ENCODE measurements at regions not wholly inside any gene's neighbourhood (a gene's known extent, or its start where the extent isn't known, plus 50 kb on each side); places are given as distances from the start of the nearest gene placed in this dataset.
"Not testable (repeated sequence)": the region's sequence is repeated elsewhere in the genome, so short reads cannot be mapped to it uniquely, and the experiment has no call there.

DNA sequence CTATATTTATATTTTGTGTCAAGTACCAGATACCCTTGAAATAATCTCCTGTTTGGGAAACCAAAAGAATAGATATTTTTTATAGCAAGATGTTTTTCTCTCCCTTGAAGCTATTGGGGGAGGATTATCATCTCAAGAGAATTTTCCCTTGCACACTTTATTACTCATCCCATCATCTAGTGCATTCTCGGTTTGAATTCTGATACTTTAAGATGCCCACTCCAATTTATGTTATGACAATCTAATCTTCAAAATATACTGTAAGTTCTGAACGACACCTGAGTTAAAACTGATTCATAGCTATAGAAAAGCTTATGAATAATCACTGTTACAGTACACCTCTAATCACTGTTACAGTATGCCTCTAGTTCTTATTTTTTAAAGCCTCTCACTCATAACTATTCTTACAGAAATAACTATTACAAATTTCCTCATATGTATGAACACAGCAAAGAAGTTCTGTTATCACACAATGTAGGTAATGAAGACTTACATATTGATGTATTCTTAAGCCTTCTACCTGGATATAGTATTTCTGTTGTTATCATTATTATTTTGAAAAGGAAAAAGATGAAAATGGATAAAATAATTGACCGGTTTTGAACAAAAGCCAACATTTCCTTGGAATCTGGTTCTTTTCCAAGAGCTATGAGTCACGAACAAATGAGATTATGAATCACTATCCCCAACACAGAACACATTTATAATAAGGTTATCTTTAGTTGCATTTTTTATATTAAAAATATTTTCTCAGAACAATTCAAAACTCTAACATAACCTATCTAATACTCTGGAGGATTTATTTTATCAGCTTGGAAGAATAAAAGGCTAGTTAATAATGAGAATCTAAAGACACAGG is 72.3 kb upstream of the FAM13C start:
- Histone ChIP-seq H3K9me2 (ENCODE audit: low read depth, low read length) (no peaks in the 10 kb centered on the region), H3K4me2 (ENCODE audit: low read length) (no peak overlapping the region), H3K4me1 (ENCODE audit: insufficient read depth, low read length, severe bottlenecking) (no peaks in the 10 kb centered on the region), H3K4me3 (ENCODE audit: low read depth, low read length, poor library complexity, severe bottlenecking) (no peak overlapping the region), H3F3A (ENCODE audit: insufficient read depth, low read length) (no peaks in the 10 kb centered on the region), H3K79me2 (ENCODE audit: insufficient read depth, low read length) (no peaks in the 10 kb centered on the region), H3K9me3 (ENCODE audit: low read length) (no peaks in the 10 kb centered on the region), H3K36me3 (ENCODE audit: insufficient read depth, low read length) (no peaks in the 10 kb centered on the region), H4K20me1 (ENCODE audit: insufficient read depth, low read length) (no peaks in the 10 kb centered on the region), H3K27ac (ENCODE audit: low read depth, low read length, poor library complexity, severe bottlenecking) (no peak overlapping the region), H3K9ac (ENCODE audit: low read length) (no peak overlapping the region), H2AFZ (ENCODE audit: low read length) (no peak overlapping the region), H3K27me3 (ENCODE audit: insufficient read depth, low read length) (no peaks in the 10 kb centered on the region)
- TF ChIP-seq EZH2 (IDR thresholded peaks at IDR 0.05; ENCODE audit: borderline replicate concordance, low read length) = no peak
- TF ChIP-seq CTCF (IDR thresholded peaks at IDR 0.05; ENCODE audit: low read length) = no peak

DNA sequence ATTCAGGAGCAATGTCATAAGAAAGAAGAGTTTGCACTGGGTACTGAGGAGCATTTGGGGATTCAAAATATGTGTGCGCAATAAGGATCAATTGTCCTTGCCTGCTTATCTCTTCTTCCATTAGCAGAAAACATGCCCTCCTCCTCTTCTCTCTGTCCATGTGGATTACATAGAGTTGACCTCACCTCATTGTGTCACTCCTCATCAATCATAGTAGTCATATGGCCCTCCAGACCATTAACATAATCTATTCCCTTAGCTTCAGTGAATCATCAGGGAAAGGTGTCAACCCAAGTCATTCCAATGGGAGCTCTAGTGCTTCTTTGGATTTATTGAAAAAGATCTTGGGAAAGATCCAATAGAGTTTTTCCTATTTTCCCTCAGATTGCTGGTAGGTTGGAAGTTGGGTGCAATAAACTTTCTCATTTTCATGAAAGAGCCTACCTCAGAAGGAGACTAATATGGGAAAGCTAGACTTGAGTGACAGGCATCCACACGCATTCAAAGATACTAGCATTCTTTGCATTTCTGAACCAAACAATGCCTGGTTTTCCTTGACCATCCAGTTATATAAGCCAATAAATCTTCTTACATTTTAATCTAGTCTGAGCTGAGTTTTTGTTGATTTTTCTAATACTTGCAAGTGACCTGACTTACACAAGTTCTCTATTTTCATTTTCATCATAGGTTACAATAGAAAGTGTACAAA is 71.5 kb upstream of the FAM13C start:
- Histone ChIP-seq H3K4me1 (ENCODE audit: insufficient read depth, low read length, severe bottlenecking) (no peaks in the 10 kb centered on the region), H3K27ac (ENCODE audit: low read depth, low read length, poor library complexity, severe bottlenecking) (no peak overlapping the region), H3K9ac (ENCODE audit: low read length) (no peak overlapping the region), H3K9me3 (ENCODE audit: low read length) (no peaks in the 10 kb centered on the region), H3F3A (ENCODE audit: insufficient read depth, low read length) (no peaks in the 10 kb centered on the region), H4K20me1 (ENCODE audit: insufficient read depth, low read length) (no peaks in the 10 kb centered on the region), H3K36me3 (ENCODE audit: insufficient read depth, low read length) (no peaks in the 10 kb centered on the region), H3K27me3 (ENCODE audit: insufficient read depth, low read length) (no peaks in the 10 kb centered on the region), H3K79me2 (ENCODE audit: insufficient read depth, low read length) (no peaks in the 10 kb centered on the region), H3K4me2 (ENCODE audit: low read length) (no peak overlapping the region), H3K4me3 (ENCODE audit: low read depth, low read length, poor library complexity, severe bottlenecking) (no peak overlapping the region), H2AFZ (ENCODE audit: low read length) (no peak overlapping the region), H3K9me2 (ENCODE audit: low read depth, low read length) (no peaks in the 10 kb centered on the region)
- TF ChIP-seq EZH2 (IDR thresholded peaks at IDR 0.05; ENCODE audit: borderline replicate concordance, low read length) (no peak), CTCF (IDR thresholded peaks at IDR 0.05; ENCODE audit: low read length) (no peak)

GRCh38 chr10:59432207-59432900 is 70.0 kb upstream of the FAM13C start:
- no peaks in the 10 kb centered on the region for H4K20me1 ChIP-seq (ENCODE audit: insufficient read depth, low read length)
- H3K4me2 ChIP-seq (ENCODE audit: low read length) = no peak overlapping the region
- no peak overlapping the region for H3K27ac ChIP-seq (ENCODE audit: low read depth, low read length, poor library complexity, severe bottlenecking)
- no peaks in the 10 kb centered on the region for H3K9me3 ChIP-seq (ENCODE audit: low read length)
- H3K36me3 ChIP-seq (ENCODE audit: insufficient read depth, low read length) = no peaks in the 10 kb centered on the region
- no peaks in the 10 kb centered on the region for H3K9me2 ChIP-seq (ENCODE audit: low read depth, low read length)
- H3F3A ChIP-seq (ENCODE audit: insufficient read depth, low read length) = no peaks in the 10 kb centered on the region
- H3K4me3 ChIP-seq (ENCODE audit: low read depth, low read length, poor library complexity, severe bottlenecking) = no peak overlapping the region
- H3K4me1 ChIP-seq (ENCODE audit: insufficient read depth, low read length, severe bottlenecking) = no peaks in the 10 kb centered on the region
- no peaks in the 10 kb centered on the region for H3K27me3 ChIP-seq (ENCODE audit: insufficient read depth, low read length)
- H3K9ac ChIP-seq (ENCODE audit: low read length) = no peak overlapping the region
- TF ChIP-seq CTCF (IDR thresholded peaks at IDR 0.05; ENCODE audit: low read length) (no peak), EZH2 (IDR thresholded peaks at IDR 0.05; ENCODE audit: borderline replicate concordance, low read length) (no peak)
- H3K79me2 ChIP-seq (ENCODE audit: insufficient read depth, low read length) = no peaks in the 10 kb centered on the region
- H2AFZ ChIP-seq (ENCODE audit: low read length) = no peak overlapping the region

DNA sequence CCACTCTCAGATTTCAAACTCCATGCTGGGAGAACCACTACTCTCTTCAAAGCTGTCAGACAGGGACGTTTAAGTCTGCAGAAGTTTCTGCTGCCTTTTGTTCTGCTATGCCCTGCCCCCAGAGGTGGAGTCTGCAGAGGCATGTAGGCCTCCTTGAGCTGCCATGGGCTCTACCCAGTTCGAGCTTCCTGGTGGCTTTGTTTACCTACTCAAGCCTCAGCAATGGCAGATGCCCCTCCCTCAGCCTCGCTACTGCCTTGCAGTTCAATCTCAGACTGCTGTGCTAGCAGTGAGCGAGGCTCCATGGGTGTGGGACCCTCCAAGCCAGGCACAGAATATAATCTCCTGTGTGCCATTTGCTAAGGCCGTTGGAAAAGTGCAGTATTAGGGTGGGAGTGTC is 51.4 kb upstream of the FAM13C start:
- H3K27me3 ChIP-seq (ENCODE audit: insufficient read depth, low read length); H3K9ac ChIP-seq (ENCODE audit: low read length); H3K4me3 ChIP-seq (ENCODE audit: low read depth, low read length, poor library complexity, severe bottlenecking); H2AFZ ChIP-seq (ENCODE audit: low read length); H3F3A ChIP-seq (ENCODE audit: insufficient read depth, low read length); H3K36me3 ChIP-seq (ENCODE audit: insufficient read depth, low read length); H3K4me1 ChIP-seq (ENCODE audit: insufficient read depth, low read length, severe bottlenecking); H3K27ac ChIP-seq (ENCODE audit: low read depth, low read length, poor library complexity, severe bottlenecking); H3K9me3 ChIP-seq (ENCODE audit: low read length); H4K20me1 ChIP-seq (ENCODE audit: insufficient read depth, low read length); H3K79me2 ChIP-seq (ENCODE audit: insufficient read depth, low read length); H3K4me2 ChIP-seq (ENCODE audit: low read length); H3K9me2 ChIP-seq (ENCODE audit: low read depth, low read length): not testable (repeated sequence)

Measured in OCI-LY1 (cell line).